BJ (cell line): ENCODE measurements at regions not wholly inside any gene's neighbourhood (a gene's known extent, or its start where the extent isn't known, plus 50 kb on each side); places are given as distances from the start of the nearest gene placed in this dataset.

Source experiments
- CTCF ChIA-PET: fragments of 350-600 bp; formaldehyde crosslinking; extraction: SDS; loops from one replicate; lab custom pipeline; 2021; ENCODE audit warnings: antibody characterized with exemption, inconsistent platforms; lab: Yijun Ruan, JAX
- POLR2A ChIA-PET: fragments of 300-600 bp; sonication (Branson Sonifier 250); formaldehyde crosslinking; extraction: SDS; loops from one replicate; lab custom pipeline; 2021; ENCODE audit warnings: antibody characterized with exemption; lab: Charles Lee
- DNase-seq: peaks from one replicate; pipeline ENCODE4 v3.0.0-alpha.2; 2011; ENCODE audit warnings: low read depth
- H3K27me3 ChIP-seq: 2 replicates; pipeline ENCODE4 v1.6.0; 2011; ENCODE audit warnings: low read length; ENCODE audit not compliant: control insufficient read depth, insufficient read depth
- H3K36me3 ChIP-seq: 2 replicates; pipeline ENCODE4 v1.5.1; 2011; ENCODE audit warnings: low read length; ENCODE audit not compliant: control insufficient read depth, insufficient read depth
- H3K4me3 ChIP-seq: 2 replicates; pipeline ENCODE4 v1.5.1; 2011; ENCODE audit warnings: low read depth, mild to moderate bottlenecking, control low read depth, low read length
- TF ChIP-seq, protein P1 (sequence below): IDR thresholded peaks from 2 replicates; pipeline ENCODE4 v1.5.1; 2011; ENCODE audit warnings: low read depth, mild to moderate bottlenecking, control low read depth, inconsistent platforms, low read length, moderate library complexity; ENCODE audit not compliant: insufficient read depth

DNA sequence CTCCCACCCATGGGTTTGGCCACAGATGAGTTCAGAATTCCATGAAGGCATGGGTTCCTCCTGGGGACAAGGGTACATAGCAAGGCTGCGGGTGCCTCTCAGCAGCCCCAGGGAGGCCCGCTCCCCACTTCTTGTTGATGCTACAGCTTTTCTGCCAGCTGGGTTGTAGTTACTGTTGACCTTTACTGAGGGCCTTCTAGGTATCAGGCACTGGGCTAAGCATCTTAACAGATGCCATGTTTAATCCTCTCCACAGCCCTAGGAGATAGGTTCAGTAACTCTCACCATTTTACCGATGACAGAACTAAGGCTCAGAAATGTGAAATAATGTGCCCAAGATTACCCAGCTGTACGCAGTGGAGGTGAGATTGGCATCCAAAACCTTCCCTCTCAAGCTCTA is 54.3 kb upstream of the DLX4 start:
- no peak overlapping the region for H3K4me3 ChIP-seq
- no peak for DNase-seq
- H3K36me3 ChIP-seq, result no peaks in the 10 kb centered on the region
- peaks cover 48% of the 10 kb centered on the region for H3K27me3 ChIP-seq
- CTCF ChIA-PET, result interaction anchor here (0.6 to 1.2 kb wide), 3 partner anchors 25 to 38 kb away, joined by 3 to 4 read pairs (median 3); no protein-coding TSS in a partner anchor
- POLR2A ChIA-PET, result no interaction called here
- TF ChIP-seq, protein P1, sequence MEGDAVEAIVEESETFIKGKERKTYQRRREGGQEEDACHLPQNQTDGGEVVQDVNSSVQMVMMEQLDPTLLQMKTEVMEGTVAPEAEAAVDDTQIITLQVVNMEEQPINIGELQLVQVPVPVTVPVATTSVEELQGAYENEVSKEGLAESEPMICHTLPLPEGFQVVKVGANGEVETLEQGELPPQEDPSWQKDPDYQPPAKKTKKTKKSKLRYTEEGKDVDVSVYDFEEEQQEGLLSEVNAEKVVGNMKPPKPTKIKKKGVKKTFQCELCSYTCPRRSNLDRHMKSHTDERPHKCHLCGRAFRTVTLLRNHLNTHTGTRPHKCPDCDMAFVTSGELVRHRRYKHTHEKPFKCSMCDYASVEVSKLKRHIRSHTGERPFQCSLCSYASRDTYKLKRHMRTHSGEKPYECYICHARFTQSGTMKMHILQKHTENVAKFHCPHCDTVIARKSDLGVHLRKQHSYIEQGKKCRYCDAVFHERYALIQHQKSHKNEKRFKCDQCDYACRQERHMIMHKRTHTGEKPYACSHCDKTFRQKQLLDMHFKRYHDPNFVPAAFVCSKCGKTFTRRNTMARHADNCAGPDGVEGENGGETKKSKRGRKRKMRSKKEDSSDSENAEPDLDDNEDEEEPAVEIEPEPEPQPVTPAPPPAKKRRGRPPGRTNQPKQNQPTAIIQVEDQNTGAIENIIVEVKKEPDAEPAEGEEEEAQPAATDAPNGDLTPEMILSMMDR, result no peak

DNA sequence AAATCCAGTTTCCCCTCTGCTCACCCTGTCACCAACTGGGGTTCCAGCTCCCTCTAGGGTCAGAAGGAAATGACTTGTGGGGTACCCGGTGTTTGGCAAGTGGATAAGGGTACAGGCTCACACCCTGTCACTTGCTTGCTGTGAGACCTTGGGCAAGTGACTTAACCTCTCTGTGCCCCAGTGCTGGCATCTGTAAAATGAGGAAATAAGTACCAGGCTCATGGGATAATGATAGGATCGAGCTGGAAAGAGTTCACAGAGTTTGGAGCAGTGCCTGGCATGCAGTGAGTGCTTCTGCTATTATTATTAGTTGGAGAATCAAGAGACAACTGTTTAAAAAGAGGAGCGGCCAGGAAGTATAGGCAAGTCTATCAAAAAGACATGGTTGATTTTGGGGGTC is 53.7 kb upstream of the DLX4 start:
- POLR2A ChIA-PET, result no interaction called here
- TF ChIP-seq, protein P1, result no peak
- CTCF ChIA-PET, result interaction anchor here (0.6 to 1.2 kb wide), 2 partner anchors 37 to 39 kb away, joined by 3 read pairs; no protein-coding TSS in a partner anchor
- H3K4me3 ChIP-seq, result no peak overlapping the region
- H3K36me3 ChIP-seq, result no peaks in the 10 kb centered on the region
- peaks cover 42% of the 10 kb centered on the region for H3K27me3 ChIP-seq
- no peak for DNase-seq

DNA sequence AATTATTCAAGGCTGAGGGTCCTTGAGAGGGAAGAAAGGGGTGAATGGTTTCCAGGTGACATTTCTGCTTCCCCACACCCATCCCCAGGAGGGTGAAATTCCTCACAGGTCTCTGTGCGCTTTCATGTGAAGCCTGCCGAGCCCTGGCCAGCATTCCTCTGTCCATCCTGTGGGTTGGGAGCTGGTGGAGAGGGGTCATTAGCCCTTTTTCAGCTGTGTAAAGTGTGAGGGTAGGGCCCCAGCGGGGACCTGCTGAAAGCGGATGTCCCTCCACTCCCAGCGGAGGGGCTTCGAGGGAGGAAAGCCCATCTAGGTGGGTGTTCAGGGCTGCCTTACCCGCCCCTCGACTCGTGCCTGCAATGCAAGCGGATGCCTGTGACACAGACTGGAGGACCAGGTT is 53.3 kb upstream of the DLX4 start:
- CTCF ChIA-PET, result interaction anchor here (1.8 kb wide), 1 partner anchor 82 kb away, joined by 4 read pairs; no protein-coding TSS in a partner anchor
- no peaks in the 10 kb centered on the region for H3K36me3 ChIP-seq
- no peak overlapping the region for H3K4me3 ChIP-seq
- TF ChIP-seq, protein P1, result no peak
- peaks cover 38% of the 10 kb centered on the region for H3K27me3 ChIP-seq
- no peak for DNase-seq
- POLR2A ChIA-PET, result no interaction called here

DNA sequence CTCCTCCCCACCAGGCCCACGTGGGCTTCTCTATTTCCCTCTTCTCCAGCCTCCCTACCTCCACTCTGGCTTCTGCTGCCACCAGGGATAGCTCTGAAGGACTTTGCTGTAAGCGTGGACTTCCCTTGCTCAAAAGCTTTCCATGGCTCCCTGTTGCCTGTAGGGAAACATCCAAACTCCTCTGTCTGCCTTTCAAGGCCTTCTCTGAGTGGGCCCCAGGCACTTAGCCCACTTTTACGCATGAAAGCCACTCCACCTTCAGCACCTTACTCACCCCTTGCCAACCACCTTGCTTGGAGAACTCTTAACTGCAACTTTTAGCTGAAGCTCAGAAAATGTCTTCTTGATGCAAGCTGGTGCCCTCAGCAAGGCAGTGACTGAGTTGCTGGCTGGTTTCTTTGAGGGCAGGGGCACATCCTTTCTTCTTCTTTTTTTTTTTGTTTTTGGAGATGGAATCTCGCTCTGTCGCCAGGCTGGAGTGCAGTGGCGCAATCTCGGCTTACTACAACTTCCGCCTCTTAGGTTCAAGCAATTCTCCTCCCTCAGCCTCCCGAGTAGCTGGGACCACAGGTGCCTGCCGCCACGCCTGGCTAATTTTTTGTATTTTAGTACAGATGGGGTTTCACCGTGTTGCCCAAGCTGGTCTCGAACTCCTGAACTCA is 52.0 kb upstream of the DLX4 start:
- ChIA-PET CTCF (interaction anchor here (1.4 to 1.8 kb wide), 2 partner anchors 8 to 81 kb away, joined by 4 to 5 read pairs; no protein-coding TSS in a partner anchor), POLR2A (no interaction called here)
- H3K4me3 ChIP-seq, result no peak overlapping the region
- no peaks in the 10 kb centered on the region for H3K36me3 ChIP-seq
- TF ChIP-seq, protein P1, result no peak
- peaks cover 30% of the 10 kb centered on the region for H3K27me3 ChIP-seq
- no peak for DNase-seq

DNA sequence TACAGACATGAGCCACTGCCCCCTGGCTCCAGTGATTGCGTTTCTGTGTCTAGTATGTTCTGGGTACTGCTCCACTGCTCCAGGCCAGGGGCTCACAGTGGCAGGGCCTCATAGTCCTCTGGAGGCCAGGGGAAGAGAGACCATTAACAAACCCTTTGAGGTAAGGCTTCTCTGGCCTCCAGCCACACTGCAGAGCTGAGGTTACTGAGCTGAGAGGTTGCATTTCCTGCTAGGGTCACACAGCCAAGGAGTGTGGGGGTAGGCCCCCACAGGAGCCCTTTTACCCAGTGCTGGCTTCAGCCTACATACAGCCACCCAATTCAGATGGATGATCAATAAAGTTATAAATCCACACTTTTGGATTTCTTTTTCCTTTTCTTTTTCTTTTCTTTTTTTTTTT is 50.4 kb upstream of the DLX4 start:
- Histone ChIP-seq H3K27me3 (peaks cover 26% of the 10 kb centered on the region), H3K36me3 (no peaks in the 10 kb centered on the region), H3K4me3 (no peak overlapping the region)
- POLR2A ChIA-PET, result no interaction called here
- TF ChIP-seq, protein P1, result no peak
- CTCF ChIA-PET, result no interaction called here
- no peak for DNase-seq
